Caco-2 (cell line): ENCODE measurements at regions not wholly inside any gene's neighbourhood (a gene's known extent, or its start where the extent isn't known, plus 50 kb on each side); places are given as distances from the start of the nearest gene placed in this dataset.

Source experiments
- BruUV-seq: library from RNA; stranded (reverse); fragments of 400-500 nt; replicated peaks from 2 replicates; lab custom pipeline; 2021; lab: Mats Ljungman, UMichigan
- CTCF ChIA-PET: fragments of 300-600 bp; sonication (Branson Sonifier 250); formaldehyde crosslinking; loops from one replicate; lab custom pipeline; 2022; ENCODE audit warnings: antibody characterized with exemption; lab: Charles Lee
- POLR2A ChIA-PET: fragments of 300-600 bp; sonication (Branson Sonifier 250); formaldehyde crosslinking; loops from one replicate; lab custom pipeline; 2022; ENCODE audit warnings: antibody characterized with exemption; lab: Charles Lee
- DNase-seq, 2 experiments: peaks; one replicate each; pipeline versions ENCODE4 v3.0.0 to v3.0.0-alpha.2; 2020 to 2022
- H3K27me3 ChIP-seq: replicated peaks from 2 replicates; pipeline ENCODE4 v1.6.0; 2011; ENCODE audit warnings: low read length; ENCODE audit not compliant: control insufficient read depth, insufficient read depth
- H3K36me3 ChIP-seq: 2 replicates; pipeline ENCODE4 v1.5.1; 2011; ENCODE audit warnings: low read length; ENCODE audit not compliant: control insufficient read depth, insufficient read depth
- H3K4me1 ChIP-seq: fragments of 250-450 bp; sonication (Bioruptor Pico); 2 replicates; pipeline ENCODE4 v1.5.1; 2020; ENCODE audit warnings: mild to moderate bottlenecking
- H3K4me3 ChIP-seq: 2 replicates; pipeline ENCODE4 v1.5.1; 2011; ENCODE audit warnings: low read depth, mild to moderate bottlenecking, control low read depth, low read length
- H3K9me3 ChIP-seq: fragments of 250-450 bp; sonication (Bioruptor Pico); 2 replicates; pipeline ENCODE4 v1.5.1; 2020; ENCODE audit warnings: mild to moderate bottlenecking, moderate library complexity
- H3K27ac Mint-ChIP-seq: one replicate; pipeline ENCODE4 v1.8.0; 2022; ENCODE audit warnings: mixed read lengths; ENCODE audit not compliant: unreplicated experiment
- H3K27me3 Mint-ChIP-seq: one replicate; pipeline ENCODE4 v1.8.0; 2022; ENCODE audit warnings: mixed read lengths; ENCODE audit not compliant: insufficient read depth, unreplicated experiment
- H3K36me3 Mint-ChIP-seq: one replicate; pipeline ENCODE4 v1.8.0; 2022; ENCODE audit warnings: mild to moderate bottlenecking, mixed read lengths; ENCODE audit not compliant: insufficient read depth, unreplicated experiment
- H3K4me1 Mint-ChIP-seq: one replicate; pipeline ENCODE4 v1.8.0; 2022; ENCODE audit warnings: low read depth, mixed read lengths; ENCODE audit not compliant: unreplicated experiment
- H3K4me3 Mint-ChIP-seq: one replicate; pipeline ENCODE4 v1.8.0; 2022; ENCODE audit warnings: mild to moderate bottlenecking, moderate library complexity, mixed read lengths; ENCODE audit not compliant: unreplicated experiment
- H3K9me3 Mint-ChIP-seq: one replicate; pipeline ENCODE4 v1.8.0; 2022; ENCODE audit warnings: mixed read lengths; ENCODE audit not compliant: unreplicated experiment
- CTCF ChIP-seq, 2 experiments: fragments of 200-600 bp in 1 of 2; IDR thresholded peaks; 1 replicate in 1 of 2; 2 replicates in 1 of 2; pipeline versions ENCODE4 v1.5.1 to v1.8.0; 2011 to 2022; ENCODE audit warnings: antibody characterized with exemption in 1 of 2, control low read depth in 1 of 2, inconsistent platforms in 1 of 2, low read depth in 1 of 2, low read length in 1 of 2, mild to moderate bottlenecking in 1 of 2, moderate library complexity in 1 of 2; ENCODE audit not compliant: insufficient read depth in 1 of 2, severe bottlenecking in 1 of 2, unreplicated experiment in 1 of 2
- intact Hi-C: fragments of 100-400 bp; cut with micrococcal nuclease; formaldehyde crosslinking; loops from one replicate; pipeline ENCODE4 v1.10.0; 2022; ENCODE audit not compliant: unreplicated experiment

DNA sequence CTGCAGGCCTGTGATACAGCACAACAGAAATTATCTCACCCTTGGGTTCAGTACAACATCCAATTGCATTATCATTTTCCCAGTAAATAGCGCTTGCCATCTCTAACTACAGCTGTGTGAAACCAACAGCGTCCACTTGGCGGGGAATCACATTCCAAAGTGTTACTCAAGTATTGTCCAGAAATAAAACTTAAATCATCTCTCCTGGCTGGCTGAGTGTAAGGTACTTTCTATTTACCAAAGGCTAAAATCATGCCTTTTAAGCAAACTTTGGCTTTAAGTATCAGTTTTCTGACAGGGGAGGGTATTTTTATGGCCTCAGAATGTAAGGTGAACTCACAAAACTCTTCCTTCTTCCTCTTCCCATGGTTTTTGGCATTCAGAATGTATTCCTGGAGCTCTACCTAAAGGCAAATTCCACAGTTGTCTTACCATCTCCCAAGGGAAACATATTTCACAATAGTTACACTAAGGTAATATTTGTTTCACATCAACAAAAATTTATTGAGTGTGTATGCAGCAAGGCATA is 205.6 kb upstream of the MPDZ start:
- BruUV-seq = no TSS peak
- Mint-ChIP-seq H3K4me1 (no peaks in the 10 kb centered on the region), H3K27me3 (peaks cover 3% of the 10 kb centered on the region), H3K4me3 (no peak overlapping the region), H3K27ac (no peak overlapping the region), H3K9me3 (no peaks in the 10 kb centered on the region), H3K36me3 (no peaks in the 10 kb centered on the region)
- POLR2A ChIA-PET = no interaction called here
- Histone ChIP-seq H3K4me1 (no peaks in the 10 kb centered on the region), H3K4me3 (no peak overlapping the region), H3K36me3 (no peaks in the 10 kb centered on the region), H3K9me3 (no peaks in the 10 kb centered on the region), H3K27me3 (no peaks in the 10 kb centered on the region)
- no peak for DNase-seq
- intact Hi-C loops = no loop called here
- CTCF ChIA-PET = no interaction called here
- no peak for TF ChIP-seq CTCF (IDR thresholded peaks at IDR 0.05; ENCODE audit: insufficient read depth in 1 of 2, low read depth in 1 of 2, low read length in 1 of 2, severe bottlenecking in 1 of 2, unreplicated experiment in 1 of 2)

DNA sequence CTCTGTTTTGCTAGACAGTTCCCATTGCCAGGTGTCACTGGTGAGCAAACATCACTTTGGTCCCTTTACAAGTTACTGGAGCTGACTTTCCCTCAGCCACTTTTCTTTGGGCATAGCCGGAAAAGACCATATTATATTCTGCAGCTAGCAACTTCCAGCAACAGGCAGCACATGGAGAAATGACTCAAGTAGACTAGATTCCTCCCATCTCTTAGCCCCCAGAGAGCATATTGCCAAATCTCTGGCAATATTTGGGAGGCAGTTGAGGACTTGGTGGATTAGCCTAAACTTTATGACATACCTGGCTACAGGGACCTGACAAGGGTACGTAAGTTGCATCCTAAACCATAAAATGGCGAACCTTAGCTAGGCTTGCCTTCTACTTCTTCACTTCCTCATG is 204.7 kb upstream of the MPDZ start:
- peaks cover 3% of the 10 kb centered on the region for H3K27me3 Mint-ChIP-seq
- no peak overlapping the region for H3K27ac Mint-ChIP-seq

GRCh38 chr9:13481274-13481673 is 201.8 kb upstream of the MPDZ start:
- Histone ChIP-seq H3K36me3 (no peaks in the 10 kb centered on the region), H3K27me3 (no peaks in the 10 kb centered on the region), H3K4me3 (no peak overlapping the region), H3K4me1 (no peaks in the 10 kb centered on the region), H3K9me3 (no peaks in the 10 kb centered on the region)
- Mint-ChIP-seq H3K36me3 (no peaks in the 10 kb centered on the region), H3K9me3 (no peaks in the 10 kb centered on the region), H3K27me3 (no peaks in the 10 kb centered on the region), H3K4me1 (no peaks in the 10 kb centered on the region), H3K27ac (no peak overlapping the region), H3K4me3 (no peak overlapping the region)
- DNase-seq = no peak
- BruUV-seq = no TSS peak
- POLR2A ChIA-PET = no interaction called here
- intact Hi-C loops = no loop called here
- CTCF ChIA-PET = no interaction called here
- TF ChIP-seq CTCF (IDR thresholded peaks at IDR 0.05; ENCODE audit: insufficient read depth in 1 of 2, low read depth in 1 of 2, low read length in 1 of 2, severe bottlenecking in 1 of 2, unreplicated experiment in 1 of 2) = no peak

More for the DNA sequence above, 204.7 kb upstream of the MPDZ start:
- Histone ChIP-seq H3K4me1 (no peaks in the 10 kb centered on the region), H3K9me3 (no peaks in the 10 kb centered on the region), H3K36me3 (no peaks in the 10 kb centered on the region), H3K4me3 (no peak overlapping the region), H3K27me3 (no peaks in the 10 kb centered on the region)
- intact Hi-C loops = no loop called here
- no peaks in the 10 kb centered on the region for H3K9me3 Mint-ChIP-seq
- no peak for TF ChIP-seq CTCF (IDR thresholded peaks at IDR 0.05; ENCODE audit: insufficient read depth in 1 of 2, low read depth in 1 of 2, low read length in 1 of 2, severe bottlenecking in 1 of 2, unreplicated experiment in 1 of 2)
- DNase-seq = no peak
- no peak overlapping the region for H3K4me3 Mint-ChIP-seq
- H3K4me1 Mint-ChIP-seq = no peaks in the 10 kb centered on the region
- no peaks in the 10 kb centered on the region for H3K36me3 Mint-ChIP-seq
- POLR2A ChIA-PET = no interaction called here
- no TSS peak for BruUV-seq
- CTCF ChIA-PET = no interaction called here
